Mucosa of gallbladder (tissue), 1 donor: ENCODE measurements at regions not wholly inside any gene's neighbourhood (a gene's known extent, or its start where the extent isn't known, plus 50 kb on each side); places are given as distances from the start of the nearest gene placed in this dataset.
A peak's percentile ranks its signal among the peaks of the same experiment; 100 is the strongest.
"Not testable (repeated sequence)": the region's sequence is repeated elsewhere in the genome, so short reads cannot be mapped to it uniquely, and the experiment has no call there.

ENCODE experiments used
- DNase-seq: peaks from one replicate; pipeline ENCODE4 v3.0.0-alpha.2; 2020; ENCODE audit warnings: low spot score
- donor health status: DM: no; HTN: no; CAD: no.

DNA sequence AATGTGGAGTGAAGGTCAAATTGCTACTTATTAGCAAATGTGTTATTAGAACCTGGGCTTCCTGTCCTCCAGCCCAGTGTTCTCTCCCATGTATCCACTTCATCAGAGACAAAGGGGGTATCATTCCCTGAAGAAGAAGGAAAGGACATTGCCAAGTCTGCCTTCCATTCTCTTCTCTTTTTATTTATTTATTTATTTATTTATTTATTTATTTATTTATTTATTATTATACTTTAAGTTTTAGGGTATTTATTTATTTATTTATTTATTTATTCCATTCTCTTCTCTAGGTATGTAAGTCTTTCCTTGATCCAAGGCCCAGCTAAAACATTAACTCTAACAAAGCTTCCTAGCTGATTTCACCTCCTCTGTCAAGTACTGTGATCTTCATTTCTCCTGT, 277.8 kb upstream of the DNAJC19 start:
- DNase-seq = no peak

DNA sequence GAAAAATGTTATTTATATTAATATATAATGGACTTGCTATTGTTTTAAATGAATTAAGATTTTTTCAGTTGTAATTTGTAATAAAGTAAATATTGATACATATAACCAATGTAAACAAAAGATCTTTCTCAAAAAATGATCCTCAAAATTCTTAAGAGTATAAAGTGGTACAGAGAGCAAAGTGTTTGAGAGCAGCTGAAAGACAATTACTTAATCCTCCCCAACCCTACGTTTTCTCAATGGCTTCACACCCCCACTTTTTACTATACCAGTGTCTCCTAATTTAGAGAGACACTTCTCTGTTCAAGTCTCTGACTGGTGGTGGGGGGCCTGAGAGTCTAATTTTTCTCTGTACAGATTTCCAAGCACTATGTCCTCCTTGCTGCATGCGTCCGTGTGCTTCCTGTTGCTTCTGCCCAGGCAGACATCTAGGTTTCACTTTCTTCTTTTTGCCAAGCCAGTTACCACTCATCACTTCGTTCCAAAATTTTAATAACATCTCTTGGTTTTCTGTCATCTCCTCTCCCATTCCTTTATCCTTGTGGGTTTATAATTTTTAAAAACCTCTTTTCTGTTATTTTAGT, 276.3 kb upstream of the DNAJC19 start:
- DNase-seq = no peak

GRCh38 chr3:181264486-181264885, 274.9 kb upstream of the DNAJC19 start:
- DNase-seq = no peak

- no peak for DNase-seq
These were observed 264.3 kb upstream of the DNAJC19 start for GRCh38 chr3:181253796-181254195.

DNA sequence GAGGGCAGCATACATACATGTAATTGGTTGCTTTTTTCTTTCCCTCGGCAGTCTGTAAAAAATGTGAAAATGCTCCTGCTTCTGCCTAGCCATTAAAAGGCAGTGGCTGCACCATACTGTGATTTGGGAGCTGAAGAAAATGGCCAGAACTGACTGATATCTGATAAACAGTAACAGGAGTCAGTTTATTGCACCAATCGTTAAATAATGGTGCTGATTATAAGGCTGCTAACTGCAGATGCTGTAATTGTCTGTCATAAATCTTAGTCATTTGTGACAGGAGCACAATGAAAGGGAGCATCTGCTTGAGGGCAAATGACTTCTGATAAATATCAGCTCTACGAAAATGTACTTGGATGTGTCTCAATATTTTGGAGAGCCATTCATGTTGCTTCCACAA, 263.1 kb upstream of the DNAJC19 start:
- no peak for DNase-seq

DNA sequence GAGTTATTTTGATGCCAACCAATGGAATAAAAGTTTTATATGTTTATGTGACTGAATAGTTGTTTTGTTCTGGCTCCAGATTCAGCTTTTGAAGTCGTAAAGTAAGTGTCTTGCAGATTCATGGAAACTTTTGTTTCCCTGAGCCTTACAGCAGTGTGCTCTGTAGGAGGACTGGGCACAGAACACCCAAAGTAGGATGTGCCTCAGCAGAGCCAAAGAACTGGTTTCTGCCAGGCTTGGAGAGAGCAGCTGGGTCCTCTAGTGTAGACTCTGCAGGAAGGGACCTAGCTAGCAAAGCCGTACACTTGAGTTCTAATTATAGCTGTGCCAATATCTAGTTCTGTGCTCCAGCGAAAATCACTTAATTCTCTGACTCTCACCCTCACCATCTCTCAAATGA, 261.2 kb upstream of the DNAJC19 start:
- no peak for DNase-seq

GRCh38 chr3:181239441-181239840, 249.9 kb upstream of the DNAJC19 start:
- DNase-seq = no peak

GRCh38 chr3:181230258-181230657, 240.7 kb upstream of the DNAJC19 start:
- DNase-seq = no peak

DNA sequence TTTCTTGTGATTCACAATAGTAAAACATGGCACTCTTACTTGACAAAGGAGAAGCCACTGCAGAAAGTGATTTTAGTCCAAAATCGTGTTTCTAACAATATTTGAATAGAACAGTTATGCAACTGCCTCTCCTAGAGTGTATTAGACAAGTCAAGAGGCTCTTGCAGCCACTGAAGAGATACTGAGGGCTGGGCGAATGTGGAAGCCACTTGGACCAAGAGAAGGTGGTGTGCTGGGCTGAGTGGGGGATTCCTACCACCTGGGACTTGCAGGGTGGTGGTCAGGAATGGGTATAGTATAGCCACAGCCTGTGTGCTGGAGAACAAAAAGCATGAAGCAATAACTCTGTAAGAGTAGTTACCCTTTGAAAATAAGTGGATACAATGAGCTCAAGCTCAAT, 223.8 kb upstream of the DNAJC19 start:
- no peak for DNase-seq

- no peak for DNase-seq
These were observed 222.7 kb upstream of the DNAJC19 start for GRCh38 chr3:181212271-181212670.

DNA sequence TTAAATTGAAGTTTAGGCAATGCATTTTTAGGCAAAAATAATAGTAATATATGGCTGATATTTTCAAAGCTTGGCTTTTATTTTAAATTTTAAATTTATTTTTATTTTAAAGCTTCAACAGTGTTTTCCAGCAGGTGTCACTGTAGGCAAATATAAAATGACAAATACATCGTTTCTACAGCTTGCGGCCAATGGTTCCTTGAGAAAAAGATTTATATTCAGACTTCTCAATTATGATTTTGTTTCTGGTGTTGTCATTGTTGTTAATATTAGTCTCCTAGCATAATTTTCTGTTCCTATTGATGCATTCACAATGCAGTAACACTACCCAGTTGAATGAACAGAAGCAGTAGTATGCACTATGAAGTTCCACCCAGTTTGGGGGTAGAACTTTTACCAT, 220.7 kb upstream of the DNAJC19 start:
- DNase-seq = no peak

DNA sequence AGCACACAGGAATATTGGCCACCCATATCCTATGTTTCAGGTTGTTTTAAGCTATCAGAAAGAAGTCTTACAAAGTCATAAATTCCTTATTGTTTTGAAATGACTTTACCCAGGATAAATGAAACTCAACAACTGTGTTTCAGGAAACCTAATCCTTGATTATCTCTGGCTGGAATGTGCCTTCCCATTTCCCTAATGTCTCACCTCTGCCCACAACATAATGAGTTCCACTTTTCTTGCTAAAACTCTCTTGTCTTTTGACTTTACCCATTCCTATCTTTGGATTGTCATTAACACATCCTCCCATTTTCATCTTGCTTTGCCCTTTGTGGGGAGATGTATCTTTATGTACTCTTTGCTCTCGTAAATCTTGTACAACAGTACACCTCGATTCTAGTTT, 200.0 kb upstream of the DNAJC19 start:
- DNase-seq = no peak

DNA sequence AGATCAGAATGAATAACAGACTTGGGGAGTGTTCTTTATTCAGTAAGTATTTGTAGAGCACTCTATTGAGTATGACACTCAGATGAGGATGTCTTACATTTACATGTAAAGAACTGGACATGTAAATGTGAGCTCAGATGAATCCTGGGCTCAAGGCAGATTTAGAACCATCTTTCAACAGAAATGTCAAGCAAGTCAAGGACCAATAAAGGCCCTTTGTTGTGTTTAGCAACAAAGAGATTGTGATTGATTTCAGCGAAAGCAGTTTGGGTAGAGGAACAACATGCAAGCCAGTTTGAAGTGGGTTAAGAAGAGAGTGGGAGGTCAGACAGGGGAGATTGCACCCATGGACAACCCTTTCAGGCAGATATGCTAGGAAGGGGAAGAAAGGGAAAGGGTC, 194.2 kb upstream of the DNAJC19 start:
- no peak for DNase-seq

DNA sequence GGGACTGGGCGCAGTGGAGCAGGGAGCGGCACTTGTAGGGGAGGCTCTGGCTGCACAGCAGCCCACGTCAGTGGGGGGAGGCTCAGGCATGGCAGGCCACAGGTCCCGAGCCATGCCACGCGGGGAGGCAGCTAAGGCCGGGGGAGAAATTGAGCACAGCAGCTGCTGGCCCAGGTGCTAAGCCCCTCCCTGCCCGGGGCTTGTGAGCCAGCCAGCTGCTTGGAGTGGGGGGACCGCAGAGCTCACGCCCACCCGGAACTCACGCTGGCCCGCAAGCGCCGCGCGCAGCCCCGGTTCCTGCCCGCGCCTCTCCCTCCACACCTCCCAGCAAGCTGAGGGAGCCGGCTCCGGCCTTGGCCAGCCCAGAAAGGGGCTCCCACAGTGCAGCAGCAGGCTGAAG, 193.5 kb upstream of the DNAJC19 start:
- not testable (repeated sequence) for DNase-seq

DNA sequence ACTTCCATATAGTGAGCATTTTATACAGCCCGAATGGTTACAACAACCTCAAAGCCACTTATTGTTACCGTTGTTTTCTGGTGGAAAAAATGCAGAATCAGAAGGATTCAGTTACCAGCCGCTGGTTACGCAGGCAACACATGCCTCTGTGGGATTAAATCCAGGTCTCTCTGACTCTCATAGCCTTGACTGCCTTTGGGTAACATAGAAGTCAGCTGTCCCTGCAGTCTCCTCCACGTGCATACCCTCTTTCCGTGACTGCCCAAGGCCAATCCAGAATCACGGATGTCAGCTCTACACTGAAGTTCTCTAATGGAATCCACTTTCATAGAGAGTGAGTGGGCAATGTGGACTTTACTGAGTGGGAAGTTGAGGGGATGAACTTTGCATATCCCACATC, 189.5 kb upstream of the DNAJC19 start:
- DNase-seq = no peak

- peak; percentile 67 for DNase-seq
These were observed 187.1 kb upstream of the DNAJC19 start for GRCh38 chr3:181176601-181177000.

GRCh38 chr3:181174676-181175233, 185.2 kb upstream of the DNAJC19 start:
- no peak for DNase-seq

GRCh38 chr3:181174022-181174421, 184.5 kb upstream of the DNAJC19 start:
- no peak for DNase-seq

- no peak for DNase-seq
These were observed 183.7 kb upstream of the DNAJC19 start for GRCh38 chr3:181173227-181173626.

DNA sequence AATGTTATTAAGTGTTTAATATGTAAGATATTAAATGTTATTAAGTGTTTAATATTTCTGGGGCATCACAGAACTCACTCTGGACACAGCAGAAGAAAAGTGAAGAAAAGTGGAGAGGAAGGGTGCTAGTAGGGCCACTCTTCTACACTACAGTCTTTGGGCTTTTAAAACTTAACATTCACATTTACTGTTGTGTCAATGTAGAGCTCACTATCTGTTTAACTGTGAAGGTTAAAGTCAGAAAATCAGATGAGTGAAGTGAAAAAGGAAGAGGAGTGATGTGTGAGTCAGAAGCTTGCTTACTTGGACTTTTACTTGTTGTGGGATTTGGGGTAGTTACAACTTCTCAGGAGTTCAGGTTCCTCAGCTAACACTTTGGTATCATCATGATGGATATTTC, 145.3 kb upstream of the DNAJC19 start:
- DNase-seq = no peak

DNA sequence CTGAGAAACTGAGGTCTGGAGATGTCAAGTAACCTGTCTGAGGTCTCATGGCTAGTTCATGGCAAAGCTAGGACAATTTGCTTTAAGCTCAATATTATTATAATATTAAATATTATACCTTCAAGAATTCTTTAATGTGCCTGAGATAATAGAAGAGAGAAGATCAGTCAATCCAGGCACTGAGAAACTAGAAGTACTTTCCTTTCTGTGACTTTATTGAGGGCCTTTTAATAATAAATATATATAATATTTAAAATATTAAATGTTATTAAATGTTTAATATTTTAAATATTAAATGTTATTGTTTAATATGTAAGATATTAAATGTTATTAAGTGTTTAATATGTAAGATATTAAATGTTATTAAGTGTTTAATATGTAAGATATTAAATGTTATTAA, 144.3 kb upstream of the DNAJC19 start:
- no peak for DNase-seq

GRCh38 chr3:181105646-181106045, 116.1 kb upstream of the DNAJC19 start:
- no peak for DNase-seq

GRCh38 chr3:181103605-181104004, 114.1 kb upstream of the DNAJC19 start:
- no peak for DNase-seq

GRCh38 chr3:181086011-181086410, 96.5 kb upstream of the DNAJC19 start:
- DNase-seq = no peak
